ENCODE measurements at regions not wholly inside any gene's neighbourhood (a gene's known extent, or its start where the extent isn't known, plus 50 kb on each side); places are given as distances from the start of the nearest gene placed in this dataset.

- H3K9ac ChIP-seq (ENCODE audit: low read length) = no peak overlapping the region
- H3K4me1 ChIP-seq (ENCODE audit: low read length) = no peaks in the 10 kb centered on the region
- H3K79me2 ChIP-seq (ENCODE audit: low read length) = no peaks in the 10 kb centered on the region
- TF ChIP-seq CTCF (IDR thresholded peaks at IDR 0.05; ENCODE audit: low read length) = no peak
- TF ChIP-seq EZH2phosphoT487 (IDR thresholded peaks at IDR 0.05; ENCODE audit: low read length) = no peak
- no peak for TF ChIP-seq EZH2 (optimal IDR thresholded peaks at IDR 0.05; ENCODE audit: low read depth, low read length)
- H3K9me2 ChIP-seq (replicated peaks; ENCODE audit: insufficient read depth, low read length) = no peaks in the 10 kb centered on the region
- H3F3A ChIP-seq (ENCODE audit: insufficient read depth, low read length) = no peaks in the 10 kb centered on the region
- no peaks in the 10 kb centered on the region for H3K36me3 ChIP-seq (replicated peaks; ENCODE audit: insufficient read depth, low read length)
- no peaks in the 10 kb centered on the region for H4K20me1 ChIP-seq (ENCODE audit: insufficient read depth, low read length)
- no peak for DNase-seq
- no peak overlapping the region for H3K4me3 ChIP-seq (ENCODE audit: low read length)
- no peaks in the 10 kb centered on the region for H3K27me3 ChIP-seq (replicated peaks; ENCODE audit: insufficient read depth, low read length)
- H3K27ac ChIP-seq (ENCODE audit: low read length) = no peak overlapping the region
- no peak overlapping the region for H2AFZ ChIP-seq (ENCODE audit: low read length)
- H3K9me3 ChIP-seq (replicated peaks; ENCODE audit: insufficient read depth, low read length) = no peaks in the 10 kb centered on the region
- no peak overlapping the region for H3K4me2 ChIP-seq (ENCODE audit: low read depth, low read length)
Measured at GRCh38 chr6:85044361-85044760, 280.0 kb upstream of the TBX18 start.

- no peaks in the 10 kb centered on the region for H3K9me2 ChIP-seq (replicated peaks; ENCODE audit: insufficient read depth, low read length)
- no peaks in the 10 kb centered on the region for H3F3A ChIP-seq (ENCODE audit: insufficient read depth, low read length)
- H3K4me3 ChIP-seq (ENCODE audit: low read length) = no peak overlapping the region
- no peak overlapping the region for H3K9ac ChIP-seq (ENCODE audit: low read length)
- H3K27ac ChIP-seq (ENCODE audit: low read length) = no peak overlapping the region
- TF ChIP-seq EZH2 (optimal IDR thresholded peaks at IDR 0.05; ENCODE audit: low read depth, low read length) (no peak), CTCF (IDR thresholded peaks at IDR 0.05; ENCODE audit: low read length) (no peak), EZH2phosphoT487 (IDR thresholded peaks at IDR 0.05; ENCODE audit: low read length) (no peak)
- no peak overlapping the region for H3K4me2 ChIP-seq (ENCODE audit: low read depth, low read length)
- no peaks in the 10 kb centered on the region for H3K36me3 ChIP-seq (replicated peaks; ENCODE audit: insufficient read depth, low read length)
- H3K79me2 ChIP-seq (ENCODE audit: low read length) = no peaks in the 10 kb centered on the region
- H2AFZ ChIP-seq (ENCODE audit: low read length) = no peak overlapping the region
- no peak for DNase-seq
- no peaks in the 10 kb centered on the region for H3K27me3 ChIP-seq (replicated peaks; ENCODE audit: insufficient read depth, low read length)
- H3K4me1 ChIP-seq (ENCODE audit: low read length) = no peaks in the 10 kb centered on the region
- H3K9me3 ChIP-seq (replicated peaks; ENCODE audit: insufficient read depth, low read length) = no peaks in the 10 kb centered on the region
- H4K20me1 ChIP-seq (ENCODE audit: insufficient read depth, low read length) = no peaks in the 10 kb centered on the region
Measured at GRCh38 chr6:85041376-85041775, 277.0 kb upstream of the TBX18 start.

DNA sequence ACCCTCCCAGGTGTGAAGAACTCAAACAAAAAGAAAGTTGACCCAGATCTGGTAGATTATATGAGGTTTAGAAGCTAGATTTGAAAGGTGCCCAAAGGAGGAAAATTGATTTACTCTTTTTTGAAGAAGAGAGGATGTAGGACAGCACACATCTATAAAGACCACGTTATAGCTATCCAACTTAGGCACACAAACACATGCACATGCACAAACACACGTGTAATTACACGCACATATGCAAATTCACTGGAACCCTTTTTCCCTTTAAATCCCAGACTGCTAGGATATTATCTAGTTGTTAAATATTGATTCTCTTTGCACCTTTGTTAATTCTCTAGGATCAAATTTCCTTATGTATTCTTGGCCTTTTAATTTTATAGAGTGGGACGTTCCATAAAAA, 272.8 kb upstream of the TBX18 start:
- H3K27me3 ChIP-seq (replicated peaks; ENCODE audit: insufficient read depth, low read length) = no peaks in the 10 kb centered on the region
- H3K9me2 ChIP-seq (replicated peaks; ENCODE audit: insufficient read depth, low read length) = no peaks in the 10 kb centered on the region
- TF ChIP-seq CTCF (IDR thresholded peaks at IDR 0.05; ENCODE audit: low read length) (no peak), EZH2phosphoT487 (IDR thresholded peaks at IDR 0.05; ENCODE audit: low read length) (no peak), EZH2 (optimal IDR thresholded peaks at IDR 0.05; ENCODE audit: low read depth, low read length) (no peak)
- H3K36me3 ChIP-seq (replicated peaks; ENCODE audit: insufficient read depth, low read length) = no peaks in the 10 kb centered on the region
- H4K20me1 ChIP-seq (ENCODE audit: insufficient read depth, low read length) = no peaks in the 10 kb centered on the region
- H2AFZ ChIP-seq (ENCODE audit: low read length) = no peak overlapping the region
- H3K79me2 ChIP-seq (ENCODE audit: low read length) = no peaks in the 10 kb centered on the region
- H3K4me2 ChIP-seq (ENCODE audit: low read depth, low read length) = no peak overlapping the region
- no peak overlapping the region for H3K4me3 ChIP-seq (ENCODE audit: low read length)
- H3F3A ChIP-seq (ENCODE audit: insufficient read depth, low read length) = no peaks in the 10 kb centered on the region
- H3K9ac ChIP-seq (ENCODE audit: low read length) = no peak overlapping the region
- no peak for DNase-seq
- no peak overlapping the region for H3K27ac ChIP-seq (ENCODE audit: low read length)
- H3K4me1 ChIP-seq (ENCODE audit: low read length) = no peaks in the 10 kb centered on the region
- H3K9me3 ChIP-seq (replicated peaks; ENCODE audit: insufficient read depth, low read length) = no peaks in the 10 kb centered on the region
